ENCODE measurements at regions not wholly inside any gene's neighbourhood (a gene's known extent, or its start where the extent isn't known, plus 50 kb on each side); places are given as distances from the start of the nearest gene placed in this dataset.

- no peak for DNase-seq
Measured at GRCh38 chrX:129077424-129078170, 445.7 kb downstream of the SMARCA1 start.

GRCh38 chrX:129071390-129071789 is 451.9 kb downstream of the SMARCA1 start:
- no peak for DNase-seq

- no peak for DNase-seq
Measured at GRCh38 chrX:129065895-129066294, 457.4 kb downstream of the SMARCA1 start.

GRCh38 chrX:129058405-129058804 is 464.9 kb downstream of the SMARCA1 start:
- no peak for DNase-seq

- DNase-seq, result no peak
Measured at GRCh38 chrX:129043138-129043537, 480.2 kb downstream of the SMARCA1 start.

- no peak for DNase-seq
Measured at GRCh38 chrX:129041319-129041718, 482.0 kb downstream of the SMARCA1 start.

GRCh38 chrX:129040124-129040523 is 483.2 kb downstream of the SMARCA1 start:
- no peak for DNase-seq

GRCh38 chrX:129039176-129039575 is 484.1 kb downstream of the SMARCA1 start:
- peak; percentile 61 to 76 for DNase-seq

- DNase-seq, result no peak
Measured at GRCh38 chrX:129037389-129037788, 485.9 kb downstream of the SMARCA1 start.

GRCh38 chrX:129035180-129035579 is 488.1 kb downstream of the SMARCA1 start:
- no peak for DNase-seq

GRCh38 chrX:129034196-129034595 is 489.1 kb downstream of the SMARCA1 start:
- DNase-seq, result no peak

GRCh38 chrX:129026202-129026601 is 497.1 kb downstream of the SMARCA1 start:
- DNase-seq, result no peak

GRCh38 chrX:129025376-129025775 is 497.9 kb downstream of the SMARCA1 start:
- no peak for DNase-seq

GRCh38 chrX:129019412-129019811 is 503.9 kb downstream of the SMARCA1 start:
- no peak for DNase-seq

GRCh38 chrX:129015381-129015780 is 507.9 kb downstream of the SMARCA1 start:
- DNase-seq, result no peak

GRCh38 chrX:129013574-129013973 is 509.7 kb downstream of the SMARCA1 start:
- no peak for DNase-seq

- peak in 1 of 2 experiments; percentile 9 for DNase-seq
Measured at GRCh38 chrX:129007631-129008030, 515.7 kb downstream of the SMARCA1 start.

- peak; percentile 47 to 71 for DNase-seq
Measured at GRCh38 chrX:129006491-129006890, 516.8 kb downstream of the SMARCA1 start.

GRCh38 chrX:129000797-129001196 is 522.5 kb downstream of the SMARCA1 start:
- DNase-seq, result no peak

- peak; percentile 45 to 88 for DNase-seq
Measured at GRCh38 chrX:129000018-129000417, 523.3 kb downstream of the SMARCA1 start.

- no peak for DNase-seq
Measured at GRCh38 chrX:128992107-128992971, 531.0 kb downstream of the SMARCA1 start.

GRCh38 chrX:128975745-128976144 is 547.5 kb downstream of the SMARCA1 start:
- DNase-seq, result peak; percentile 59 to 66

GRCh38 chrX:128973033-128973432 is 550.3 kb downstream of the SMARCA1 start:
- no peak for DNase-seq

GRCh38 chrX:128961290-128961689 is 562.0 kb downstream of the SMARCA1 start:
- DNase-seq, result no peak
